GM11168 (cell line): ENCODE measurements at regions not wholly inside any gene's neighbourhood (a gene's known extent, or its start where the extent isn't known, plus 50 kb on each side); places are given as distances from the start of the nearest gene placed in this dataset.
"Not testable (repeated sequence)": the region's sequence is repeated elsewhere in the genome, so short reads cannot be mapped to it uniquely, and the experiment has no call there.

Source experiments
- in situ Hi-C: fragments of 300-500 bp; cut with MboI; formaldehyde crosslinking; loops from one replicate; pipeline ENCODE4 v1.12.0; 2022; ENCODE audit warnings: low sequenced_read_pairs; ENCODE audit not compliant: unreplicated experiment

GRCh38 chr2:153420394-153420793 is 58.2 kb downstream of the RPRM start:
- in situ Hi-C loops: no loop called here

DNA sequence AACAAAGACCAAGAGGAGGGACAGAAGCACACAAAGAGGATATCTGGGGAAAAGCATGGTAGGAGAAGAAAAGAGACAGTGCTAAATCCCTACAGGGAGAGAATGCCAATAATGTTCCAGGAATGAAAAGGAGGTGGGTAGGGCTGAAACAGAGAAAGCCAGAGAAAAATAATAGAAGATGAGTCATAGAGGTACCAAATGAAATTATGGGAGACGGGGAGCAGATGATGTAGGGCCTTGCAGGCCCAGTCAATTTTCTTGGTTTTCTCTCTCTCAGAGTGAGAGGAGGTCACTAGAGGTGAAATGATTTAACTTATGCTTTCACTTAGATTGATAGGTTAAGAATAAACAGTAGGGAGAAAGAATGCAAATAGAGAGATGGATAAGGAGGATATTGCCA is 61.5 kb downstream of the RPRM start:
- in situ Hi-C loops: no loop called here

DNA sequence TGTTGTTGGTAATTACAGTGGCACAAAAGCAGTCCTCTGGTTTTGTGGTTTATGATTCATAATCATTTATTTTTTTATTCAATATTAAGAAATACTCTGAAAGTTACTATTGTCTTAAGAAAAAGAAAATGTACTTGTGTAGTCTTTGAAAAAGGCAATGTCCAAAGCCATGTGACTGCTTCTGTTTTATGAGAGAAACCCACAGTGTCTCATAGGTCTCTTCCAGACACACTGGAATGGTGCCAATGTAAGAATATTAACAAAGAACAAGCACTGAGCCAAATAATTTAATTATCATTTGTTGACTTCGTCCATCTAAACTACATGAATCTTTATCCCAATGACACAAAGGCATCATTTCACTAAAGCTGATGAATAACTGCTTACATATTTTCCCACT is 62.5 kb downstream of the RPRM start:
- in situ Hi-C loops: no loop called here

- in situ Hi-C loops: no loop called here
Measured at GRCh38 chr2:153408710-153409385, 69.7 kb downstream of the RPRM start.

DNA sequence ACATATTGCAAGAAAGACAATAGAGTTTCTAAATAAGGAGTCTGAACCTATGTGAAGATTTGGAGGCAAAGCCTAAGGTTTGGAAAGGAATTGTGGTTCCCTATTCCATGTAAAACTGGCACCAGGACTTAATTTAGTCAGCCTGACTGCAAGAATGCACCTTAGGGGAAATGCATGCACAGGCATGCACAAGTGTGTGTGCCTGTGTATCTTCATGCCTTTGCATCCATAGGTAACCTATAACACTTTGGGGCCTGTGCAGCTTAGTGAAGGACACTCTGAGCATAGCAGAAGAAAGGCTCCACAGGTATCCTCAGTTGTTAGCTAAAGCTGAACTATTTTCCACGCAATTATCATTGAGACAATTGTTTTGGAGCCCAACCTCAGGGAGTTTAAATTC is 73.4 kb downstream of the RPRM start:
- in situ Hi-C loops: no loop called here

DNA sequence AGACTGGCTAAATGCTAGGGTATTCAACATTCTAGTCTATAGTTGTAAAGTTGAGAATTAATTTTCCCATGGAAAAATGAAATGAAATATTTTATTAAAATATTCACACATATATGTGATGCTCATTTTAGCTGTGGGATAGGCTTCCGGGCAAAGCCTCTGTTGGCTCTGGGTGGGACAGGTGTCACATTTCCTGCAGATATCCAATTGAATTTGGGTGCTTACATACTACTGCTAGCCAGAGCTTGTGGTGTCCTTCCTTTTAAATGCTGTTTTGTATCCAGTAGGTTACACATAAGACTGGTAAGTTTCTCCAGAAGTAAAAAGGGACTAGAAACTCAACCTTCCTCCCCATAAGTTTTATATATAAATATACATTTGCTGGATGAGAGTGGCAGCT is 73.8 kb downstream of the RPRM start:
- in situ Hi-C loops: no loop called here

- in situ Hi-C loops: no loop called here
Measured at GRCh38 chr2:153403940-153404339, 74.6 kb downstream of the RPRM start.

- in situ Hi-C loops: not testable (repeated sequence)
Measured at GRCh38 chr2:153403352-153403751, 75.2 kb downstream of the RPRM start.

DNA sequence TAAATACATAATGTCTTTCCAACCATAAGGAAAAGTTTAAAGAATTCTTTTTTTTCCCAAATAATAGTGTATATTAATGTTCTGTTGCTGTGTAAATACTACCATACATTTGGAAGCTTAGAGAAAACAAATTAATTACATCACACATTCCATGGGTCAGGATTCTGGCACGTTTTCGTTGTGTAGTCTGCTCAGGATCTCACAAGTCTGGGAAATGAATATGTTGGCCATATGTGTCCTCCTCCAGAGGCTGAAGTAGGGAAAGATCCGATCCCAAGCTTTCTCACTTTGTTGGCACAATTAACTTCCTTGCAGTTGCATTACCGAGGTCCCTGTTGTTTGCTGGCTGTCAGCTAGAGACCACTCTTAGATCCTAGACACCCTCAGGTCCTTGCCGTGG is 83.9 kb downstream of the RPRM start:
- in situ Hi-C loops: no loop called here

DNA sequence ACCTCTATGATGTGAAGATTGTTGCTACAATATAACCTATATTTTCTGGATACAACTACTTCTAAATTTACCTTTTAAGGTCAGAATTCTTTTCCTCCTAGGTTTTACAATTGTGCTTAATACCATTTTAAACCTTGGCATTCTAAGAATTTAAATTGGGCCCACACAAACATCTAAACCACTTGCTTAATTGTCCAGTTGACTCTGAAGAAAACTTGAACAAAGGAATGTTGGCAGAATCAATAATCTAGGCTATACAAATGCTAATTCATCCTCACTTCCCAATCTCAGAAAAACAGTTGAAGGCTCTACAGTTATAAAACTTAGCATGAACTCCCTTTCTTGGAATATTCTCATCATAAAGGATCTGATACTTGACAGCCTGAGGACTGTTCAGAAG is 84.3 kb downstream of the RPRM start:
- in situ Hi-C loops: no loop called here

DNA sequence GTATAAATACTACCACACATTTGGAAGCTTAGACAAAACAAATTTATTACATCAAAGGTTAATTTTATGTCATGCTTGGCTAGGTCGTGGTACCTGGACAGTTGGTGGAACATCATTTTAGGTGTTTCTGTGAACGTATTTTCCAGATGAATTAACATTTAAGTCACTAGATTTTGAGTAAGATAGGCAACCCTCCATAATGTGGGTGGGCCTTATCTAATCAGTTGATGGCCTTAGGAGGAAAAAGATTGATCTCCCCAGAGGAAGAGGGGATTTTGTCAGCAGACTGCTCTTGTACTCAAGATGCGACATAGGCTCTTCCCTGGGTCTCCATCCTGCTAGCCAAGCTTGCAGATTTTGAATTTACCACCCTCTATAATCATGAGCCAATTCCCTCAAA is 85.0 kb downstream of the RPRM start:
- in situ Hi-C loops: no loop called here

- in situ Hi-C loops: no loop called here
Measured at GRCh38 chr2:153391131-153391530, 87.4 kb downstream of the RPRM start.

GRCh38 chr2:153388246-153388645 is 90.3 kb downstream of the RPRM start:
- in situ Hi-C loops: no loop called here

- in situ Hi-C loops: no loop called here
Measured at GRCh38 chr2:153387203-153387602, 91.4 kb downstream of the RPRM start.

GRCh38 chr2:153386481-153386897 is 92.1 kb downstream of the RPRM start:
- in situ Hi-C loops: no loop called here

DNA sequence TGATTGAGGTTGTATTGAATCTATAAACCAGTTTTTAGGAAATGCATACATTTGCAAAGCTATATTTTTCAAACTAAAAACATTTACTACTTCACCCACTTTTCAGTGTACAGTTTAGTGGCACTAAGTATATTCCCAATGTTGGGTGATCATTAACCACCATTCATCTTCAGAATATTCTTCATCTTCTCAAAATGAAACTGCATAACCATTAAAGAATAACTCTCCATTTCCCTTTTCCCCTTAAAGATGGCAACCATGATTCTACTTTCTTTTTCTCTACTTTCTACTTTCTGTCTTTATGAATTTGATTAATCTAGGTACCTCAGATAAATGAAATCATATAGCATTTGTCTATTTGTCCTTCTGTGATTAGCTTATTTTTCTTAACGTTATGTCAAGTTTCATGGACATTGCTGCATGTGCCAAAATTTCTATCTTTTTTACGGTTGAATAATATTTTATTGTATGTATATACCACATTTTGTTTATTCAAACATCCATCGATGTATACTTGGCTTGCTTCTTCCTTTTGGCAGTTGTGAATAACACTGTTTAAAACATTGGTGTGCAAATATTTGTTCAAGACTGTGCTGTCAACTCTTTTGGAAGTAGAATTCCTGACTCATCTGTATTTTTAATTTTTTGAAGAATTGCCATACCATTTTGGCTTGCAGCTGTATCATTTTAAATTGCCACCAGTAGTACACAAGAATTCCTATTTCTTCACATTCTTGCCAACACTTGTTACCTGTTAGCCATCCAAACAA is 104.9 kb downstream of the RPRM start:
- in situ Hi-C loops: no loop called here

DNA sequence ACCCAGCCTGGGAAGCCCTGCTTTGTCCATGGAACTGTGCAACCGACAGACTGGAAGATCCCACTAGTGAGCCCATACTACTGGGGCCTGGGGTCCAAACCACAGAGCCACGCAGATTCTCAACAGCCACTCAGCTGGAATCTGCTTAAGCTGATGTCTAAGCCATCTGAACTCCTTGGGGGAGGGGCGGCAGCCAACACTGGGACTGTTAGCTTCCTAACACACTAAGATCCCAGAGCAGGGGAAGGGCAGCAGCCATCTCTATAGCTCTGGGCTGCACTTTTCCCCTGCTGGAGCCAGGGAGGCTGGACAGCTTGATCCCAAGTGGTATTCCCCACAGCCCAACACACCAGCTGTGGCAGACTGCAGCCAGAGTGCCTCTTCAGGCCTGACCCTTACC is 118.3 kb downstream of the RPRM start:
- in situ Hi-C loops: no loop called here

GRCh38 chr2:153354377-153354776 is 124.2 kb downstream of the RPRM start:
- in situ Hi-C loops: no loop called here

DNA sequence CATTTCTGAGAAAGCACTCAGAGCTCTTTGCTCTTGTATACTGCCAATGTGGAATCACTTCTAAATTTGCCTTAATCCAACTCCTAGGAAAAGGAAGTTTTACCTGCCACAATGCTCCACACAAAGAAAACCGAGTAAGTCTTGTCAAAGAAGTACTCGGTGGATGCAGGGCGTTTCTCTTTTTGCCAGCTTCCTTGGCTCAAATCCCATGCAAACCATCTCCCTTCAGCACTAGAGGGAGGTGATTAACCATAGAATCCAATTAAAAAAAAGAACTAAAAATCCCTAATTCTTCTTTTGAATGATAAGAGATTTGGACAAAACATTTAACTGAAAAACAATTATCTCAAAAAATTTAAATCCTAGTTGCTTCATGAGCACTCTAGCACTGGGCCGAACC is 129.0 kb downstream of the RPRM start:
- in situ Hi-C loops: no loop called here

DNA sequence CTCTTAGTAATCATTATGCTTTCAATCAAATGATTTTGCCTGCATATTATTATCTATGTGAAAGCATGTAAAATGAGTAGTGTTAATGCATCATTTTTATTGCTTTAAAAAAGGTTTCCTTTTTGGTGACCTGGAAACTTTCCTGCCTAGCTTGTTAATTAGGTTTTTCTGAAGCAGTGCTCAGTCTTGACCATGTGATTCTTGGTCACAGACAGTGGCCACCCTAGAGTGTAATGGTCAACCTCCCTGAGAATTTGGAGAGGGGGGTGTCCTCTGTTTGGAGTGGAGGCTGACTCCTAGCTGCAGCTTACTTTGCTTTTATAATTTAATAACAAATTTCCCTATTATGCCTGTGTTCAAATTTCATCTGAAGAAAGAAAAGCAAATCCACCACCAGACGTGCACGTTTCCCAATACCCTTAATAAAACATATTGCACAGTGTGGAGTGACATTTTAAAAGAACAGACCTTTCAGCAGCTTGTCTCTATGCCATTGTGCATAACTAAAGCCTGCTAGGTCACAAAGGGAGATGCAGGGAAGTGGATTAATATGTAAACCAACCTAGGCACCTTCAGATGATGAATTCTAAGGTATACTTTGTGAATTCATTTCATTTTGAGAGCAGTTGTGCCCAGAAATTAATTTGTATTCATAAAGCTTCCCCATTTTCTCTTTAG is 130.6 kb downstream of the RPRM start:
- in situ Hi-C loops: no loop called here

DNA sequence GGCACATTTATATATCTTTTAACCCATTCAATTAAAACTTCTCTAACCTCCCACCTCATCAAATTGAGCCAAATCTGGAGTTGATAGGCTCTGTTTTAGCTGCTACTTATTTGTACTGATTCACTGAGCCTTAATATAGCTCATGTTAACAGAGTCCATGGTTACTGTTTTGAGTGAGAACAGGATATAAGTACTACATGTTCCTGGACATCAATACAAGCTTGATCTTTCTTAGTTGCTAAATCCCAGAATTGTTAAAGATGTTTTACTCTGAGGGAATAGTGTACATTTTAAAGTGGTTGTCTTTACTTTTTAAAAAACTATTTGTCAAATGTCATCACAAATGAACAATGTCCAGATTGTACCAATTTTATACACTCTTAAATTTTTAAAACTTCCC is 157.7 kb downstream of the RPRM start:
- in situ Hi-C loops: no loop called here
